ENCODE measurements at regions not wholly inside any gene's neighbourhood (a gene's known extent, or its start where the extent isn't known, plus 50 kb on each side); places are given as distances from the start of the nearest gene placed in this dataset.

- dilution Hi-C loops (cut with HindIII; ENCODE audit: low sequenced_read_pairs, unreplicated experiment) (no loop called here), in situ Hi-C loops (cut with MboI; ENCODE audit: low sequenced_read_pairs) (no loop called here)
- WGBS, 2 experiments (ENCODE audit: extremely low coverage in 2 of 2, insufficient read length in 1 of 2): no CpG with 5 or more reads among the region's 1 CpG
These were observed 91.4 kb upstream of the CCDC71L start for GRCh38 chr7:106752367-106752766.

More at GRCh38 chr7:106752367-106752766, 91.4 kb upstream of the CCDC71L start:
- no peaks in the 10 kb centered on the region for H3K36me3 ChIP-seq (ENCODE audit: control insufficient read depth, insufficient read depth, low read length)
- no peaks in the 10 kb centered on the region for H3K9me1 ChIP-seq (ENCODE audit: insufficient read depth, low read length)
- DNase-seq: no peak
- POLR2A ChIA-PET (ENCODE audit: unreplicated experiment): no interaction called here
- no peaks in the 10 kb centered on the region for H4K20me1 ChIP-seq (ENCODE audit: insufficient read depth, low read length)
- no peak overlapping the region for H2BK15ac ChIP-seq (ENCODE audit: low read depth, low read length)
- TF ChIP-seq MAZ (IDR thresholded peaks at IDR 0.05; ENCODE audit: borderline replicate concordance, low read depth, low read length) (no peak), RAD21 (IDR thresholded peaks at IDR 0.05; ENCODE audit: low read length) (no peak), RCOR1 (IDR thresholded peaks at IDR 0.05; ENCODE audit: insufficient replicate concordance, low read length) (no peak), MXI1 (IDR thresholded peaks at IDR 0.05; ENCODE audit: borderline replicate concordance, low read depth, low read length) (no peak), NFE2L2 (IDR thresholded peaks at IDR 0.05; ENCODE audit: low read depth, low read length) (no peak), CTCF (conservative IDR thresholded peaks at IDR 0.05; ENCODE audit: low read depth, low read length) (no peak)
- TF ChIP-seq, protein P1, sequence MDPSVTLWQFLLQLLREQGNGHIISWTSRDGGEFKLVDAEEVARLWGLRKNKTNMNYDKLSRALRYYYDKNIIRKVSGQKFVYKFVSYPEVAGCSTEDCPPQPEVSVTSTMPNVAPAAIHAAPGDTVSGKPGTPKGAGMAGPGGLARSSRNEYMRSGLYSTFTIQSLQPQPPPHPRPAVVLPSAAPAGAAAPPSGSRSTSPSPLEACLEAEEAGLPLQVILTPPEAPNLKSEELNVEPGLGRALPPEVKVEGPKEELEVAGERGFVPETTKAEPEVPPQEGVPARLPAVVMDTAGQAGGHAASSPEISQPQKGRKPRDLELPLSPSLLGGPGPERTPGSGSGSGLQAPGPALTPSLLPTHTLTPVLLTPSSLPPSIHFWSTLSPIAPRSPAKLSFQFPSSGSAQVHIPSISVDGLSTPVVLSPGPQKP (IDR thresholded peaks at IDR 0.05; ENCODE audit: borderline replicate concordance, low read depth, low read length): no peak
- H3K4ac ChIP-seq (ENCODE audit: low read depth, low read length): no peak overlapping the region
- H3K14ac ChIP-seq (replicated peaks; ENCODE audit: low read depth, low read length): no peak overlapping the region
- H4K8ac ChIP-seq (ENCODE audit: low read depth in 2 of 2, low read length in 2 of 2): no peak overlapping the region
- no peak overlapping the region for H3K56ac ChIP-seq (ENCODE audit: extremely low read depth, insufficient read depth, low read length)
- no peaks in the 10 kb centered on the region for H3K4me1 ChIP-seq (ENCODE audit: control insufficient read depth, insufficient read depth, low read length)
- no peak overlapping the region for H3K23ac ChIP-seq (ENCODE audit: low read depth, low read length)
- no peaks in the 10 kb centered on the region; a peak in 1 of 4 replicates for H3K79me1 ChIP-seq (ENCODE audit: low read depth in 1 of 2, low read length in 2 of 2)
- BruUV-seq (replicated peaks): no TSS peak
- H4K91ac ChIP-seq (ENCODE audit: insufficient read depth, low read depth, low read length): no peak overlapping the region
- H3K4me3 ChIP-seq (ENCODE audit: insufficient read depth, low read depth, low read length): no peak overlapping the region
- no peaks in the 10 kb centered on the region for H3K9me3 ChIP-seq (ENCODE audit: control insufficient read depth, insufficient read depth, low read length)
- no peak overlapping the region for H4K5ac ChIP-seq (ENCODE audit: low read depth, low read length)
- no peak overlapping the region for H2BK5ac ChIP-seq (ENCODE audit: low read depth, low read length, poor library complexity, severe bottlenecking)
- H3K9ac ChIP-seq (ENCODE audit: low read depth, low read length): no peak overlapping the region
- intact Hi-C loops (cut with micrococcal nuclease): no loop called here
- no peak overlapping the region for H3K4me2 ChIP-seq (ENCODE audit: low read depth, low read length)
- H3K18ac ChIP-seq (ENCODE audit: low read depth, low read length): no peak overlapping the region
- no peak for ATAC-seq (ENCODE audit: low read depth)
- no peak overlapping the region for H2AK9ac ChIP-seq (replicated peaks; ENCODE audit: low read depth, low read length, poor library complexity)
- H2BK20ac ChIP-seq (ENCODE audit: low read depth, low read length): no peak overlapping the region
- H3K27ac ChIP-seq (ENCODE audit: insufficient read depth, low read length): no peak overlapping the region
- H2AK5ac ChIP-seq (ENCODE audit: low read depth, low read length): no peak overlapping the region
- H3K27me3 ChIP-seq (ENCODE audit: control insufficient read depth, insufficient read depth, low read length): no peaks in the 10 kb centered on the region
- H2BK120ac ChIP-seq (ENCODE audit: low read depth, low read length): no peak overlapping the region
- CTCF ChIA-PET: no interaction called here
- H2AFZ ChIP-seq (replicated peaks; ENCODE audit: low read length, poor library complexity): no peak overlapping the region
